ENCODE measurements at regions not wholly inside any gene's neighbourhood (a gene's known extent, or its start where the extent isn't known, plus 50 kb on each side); places are given as distances from the start of the nearest gene placed in this dataset.

DNA sequence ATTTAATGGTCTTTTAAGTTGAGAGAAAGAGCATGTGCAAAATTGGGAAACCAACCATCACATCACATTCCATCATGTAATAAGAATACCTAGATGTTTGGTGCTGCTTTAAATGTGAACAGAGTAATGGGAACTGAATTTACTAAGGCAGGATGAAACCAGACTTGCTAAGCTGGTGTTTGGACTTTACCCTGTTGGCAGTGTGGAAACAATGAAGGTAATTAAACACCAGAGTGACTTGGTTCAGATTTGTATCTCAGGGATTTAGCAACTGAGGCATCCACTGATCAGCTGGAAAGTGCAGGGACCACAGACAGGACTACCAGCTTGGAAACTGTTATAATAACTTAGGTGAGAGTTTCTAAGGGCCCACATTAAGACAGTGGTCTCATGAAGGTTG lies 263.4 kb downstream of the OLFM3 start:
- Histone ChIP-seq H3K9me3 (no peaks in the 10 kb centered on the region), H3K27me3 (no peaks in the 10 kb centered on the region), H3K4me3 (no peak overlapping the region), H3K36me3 (no peaks in the 10 kb centered on the region), H3K27ac (peak overlapping the region in 1 of 4 donors; percentile 39), H3K4me1 (peaks cover 0 to 13% (median 6%) of the 10 kb centered on the region in 4 donors)
- intact Hi-C loops (cut with DNase I; ENCODE audit: low total_unique reads), result no loop called here
- DNase-seq, result no peak
- TF ChIP-seq, protein P1, sequence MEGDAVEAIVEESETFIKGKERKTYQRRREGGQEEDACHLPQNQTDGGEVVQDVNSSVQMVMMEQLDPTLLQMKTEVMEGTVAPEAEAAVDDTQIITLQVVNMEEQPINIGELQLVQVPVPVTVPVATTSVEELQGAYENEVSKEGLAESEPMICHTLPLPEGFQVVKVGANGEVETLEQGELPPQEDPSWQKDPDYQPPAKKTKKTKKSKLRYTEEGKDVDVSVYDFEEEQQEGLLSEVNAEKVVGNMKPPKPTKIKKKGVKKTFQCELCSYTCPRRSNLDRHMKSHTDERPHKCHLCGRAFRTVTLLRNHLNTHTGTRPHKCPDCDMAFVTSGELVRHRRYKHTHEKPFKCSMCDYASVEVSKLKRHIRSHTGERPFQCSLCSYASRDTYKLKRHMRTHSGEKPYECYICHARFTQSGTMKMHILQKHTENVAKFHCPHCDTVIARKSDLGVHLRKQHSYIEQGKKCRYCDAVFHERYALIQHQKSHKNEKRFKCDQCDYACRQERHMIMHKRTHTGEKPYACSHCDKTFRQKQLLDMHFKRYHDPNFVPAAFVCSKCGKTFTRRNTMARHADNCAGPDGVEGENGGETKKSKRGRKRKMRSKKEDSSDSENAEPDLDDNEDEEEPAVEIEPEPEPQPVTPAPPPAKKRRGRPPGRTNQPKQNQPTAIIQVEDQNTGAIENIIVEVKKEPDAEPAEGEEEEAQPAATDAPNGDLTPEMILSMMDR (IDR thresholded peaks at IDR 0.05), result no peak
- TF ChIP-seq EP300 (IDR thresholded peaks at IDR 0.05; ENCODE audit: low read depth) (no peak), POLR2A (IDR thresholded peaks at IDR 0.05) (no peak), POLR2AphosphoS5 (IDR thresholded peaks at IDR 0.05) (no peak)
- in situ Hi-C loops (cut with MboI; ENCODE audit: low pct_ligation_motif_present in 1 of 4, low pct_unique_long_range_greater_than_20kb in 1 of 4, low sequenced_read_pairs in 3 of 4), result no loop called here

DNA sequence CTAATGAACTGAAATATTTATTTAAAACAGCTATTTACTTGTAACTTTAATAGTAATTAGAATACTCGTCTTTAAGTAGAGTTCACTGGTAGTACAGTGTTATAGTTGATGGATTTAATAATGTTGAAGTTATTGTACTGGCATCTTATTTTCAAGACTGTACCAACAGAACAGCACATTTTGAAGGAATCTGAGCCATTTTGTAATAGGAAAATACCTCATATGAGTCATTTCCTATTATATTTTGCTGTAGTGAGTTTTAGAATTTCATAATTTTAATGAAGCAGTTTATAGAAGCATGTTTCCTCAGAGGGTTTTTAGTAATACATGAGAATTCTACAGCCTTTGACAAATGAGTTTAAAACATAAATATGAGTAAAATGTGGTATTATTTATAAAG lies 258.3 kb downstream of the OLFM3 start:
- H3K36me3 ChIP-seq, result no peaks in the 10 kb centered on the region
- H3K4me3 ChIP-seq, result no peak overlapping the region
- DNase-seq, result no peak
- no peak overlapping the region for H3K27ac ChIP-seq
- intact Hi-C loops (cut with DNase I; ENCODE audit: low total_unique reads), result no loop called here
- WGBS, 2 donors (ENCODE audit: low coverage in 1 of 2), result 67 to 87% methylated on average over 1 of the region's 1 CpG
- no peaks in the 10 kb centered on the region for H3K9me3 ChIP-seq
- in situ Hi-C loops (cut with MboI; ENCODE audit: low pct_ligation_motif_present in 1 of 4, low pct_unique_long_range_greater_than_20kb in 1 of 4, low sequenced_read_pairs in 3 of 4), result no loop called here
- no peaks in the 10 kb centered on the region for H3K27me3 ChIP-seq
- TF ChIP-seq EP300 (IDR thresholded peaks at IDR 0.05; ENCODE audit: low read depth), result no peak
- no peak for TF ChIP-seq POLR2A (IDR thresholded peaks at IDR 0.05)
- TF ChIP-seq, protein P1 (IDR thresholded peaks at IDR 0.05), result no peak
- no peak for TF ChIP-seq POLR2AphosphoS5 (IDR thresholded peaks at IDR 0.05)
- peaks cover 0 to 2% (median 1%) of the 10 kb centered on the region in 4 donors for H3K4me1 ChIP-seq

DNA sequence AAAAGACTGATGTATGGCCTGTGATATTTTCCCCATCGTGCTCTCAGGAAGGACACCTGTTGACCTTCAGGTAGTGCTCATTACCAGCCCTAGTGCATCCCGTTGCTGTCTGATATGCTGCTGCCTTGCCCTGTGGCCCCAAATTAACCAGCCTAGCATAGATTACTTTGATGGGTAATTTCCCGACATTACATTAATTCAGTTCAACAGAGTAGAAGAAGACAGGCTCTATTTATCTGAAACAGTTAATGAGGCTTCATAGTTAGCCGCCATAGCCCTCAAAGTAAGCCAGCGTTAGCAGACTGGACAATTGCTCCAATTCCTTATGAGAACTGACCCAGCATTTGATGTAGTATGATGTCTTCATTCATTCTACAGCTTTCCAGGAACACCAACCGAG lies 257.6 kb downstream of the OLFM3 start:
- TF ChIP-seq POLR2AphosphoS5 (IDR thresholded peaks at IDR 0.05) (no peak), POLR2A (IDR thresholded peaks at IDR 0.05) (no peak), EP300 (IDR thresholded peaks at IDR 0.05; ENCODE audit: low read depth) (no peak)
- TF ChIP-seq, protein P1 (IDR thresholded peaks at IDR 0.05), result no peak
- 82 to 84% methylated on average over 2 to 6 of the region's 6 CpGs for WGBS, 2 donors (ENCODE audit: low coverage in 1 of 2)
- in situ Hi-C loops (cut with MboI; ENCODE audit: low pct_ligation_motif_present in 1 of 4, low pct_unique_long_range_greater_than_20kb in 1 of 4, low sequenced_read_pairs in 3 of 4), result no loop called here

DNA sequence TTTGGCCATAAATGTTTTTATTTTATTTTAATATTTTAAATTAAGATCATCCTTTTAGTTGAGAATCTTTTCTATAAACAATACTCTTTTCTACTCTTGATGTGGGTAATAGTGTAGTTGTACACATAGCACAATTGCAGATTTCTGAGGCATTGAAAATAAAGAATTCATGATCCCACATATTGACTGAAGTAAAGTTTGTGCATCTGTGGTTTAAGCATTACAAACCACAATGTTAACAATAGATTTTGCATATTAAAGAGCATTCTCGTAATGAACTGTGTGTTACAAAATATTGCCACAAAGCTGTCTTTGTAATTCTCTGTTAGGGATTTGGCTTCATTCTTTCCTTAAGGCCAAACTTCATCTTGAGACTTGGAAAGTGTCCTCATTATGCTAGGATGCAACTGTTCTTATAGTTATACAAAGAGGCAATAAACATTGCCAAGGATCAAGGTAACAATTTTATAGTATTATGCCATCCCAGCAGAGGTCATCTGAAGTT lies 256.8 kb downstream of the OLFM3 start:
- intact Hi-C loops (cut with DNase I; ENCODE audit: low total_unique reads) (no loop called here), in situ Hi-C loops (cut with MboI; ENCODE audit: low pct_ligation_motif_present in 1 of 4, low pct_unique_long_range_greater_than_20kb in 1 of 4, low sequenced_read_pairs in 3 of 4) (no loop called here)
- no peak for TF ChIP-seq EP300 (IDR thresholded peaks at IDR 0.05; ENCODE audit: low read depth)
- no peak for TF ChIP-seq POLR2A (IDR thresholded peaks at IDR 0.05)
- no peak for TF ChIP-seq POLR2AphosphoS5 (IDR thresholded peaks at IDR 0.05)
- TF ChIP-seq, protein P1 (IDR thresholded peaks at IDR 0.05), result no peak
- 33 to 39% methylated on average over 1 of the region's 1 CpG for WGBS, 2 donors (ENCODE audit: low coverage in 1 of 2)
- Histone ChIP-seq H3K4me3 (no peak overlapping the region), H3K36me3 (no peaks in the 10 kb centered on the region), H3K9me3 (no peaks in the 10 kb centered on the region), H3K27me3 (no peaks in the 10 kb centered on the region), H3K27ac (no peak overlapping the region), H3K4me1 (no peaks in the 10 kb centered on the region)
- no peak for DNase-seq

More for the DNA sequence above, 257.6 kb downstream of the OLFM3 start:
- DNase-seq, result no peak
- no peaks in the 10 kb centered on the region for H3K27me3 ChIP-seq
- no peak overlapping the region for H3K27ac ChIP-seq
- no peaks in the 10 kb centered on the region for H3K9me3 ChIP-seq
- H3K4me3 ChIP-seq, result no peak overlapping the region
- intact Hi-C loops (cut with DNase I; ENCODE audit: low total_unique reads), result no loop called here
- no peaks in the 10 kb centered on the region for H3K36me3 ChIP-seq
- no peaks in the 10 kb centered on the region for H3K4me1 ChIP-seq
